IPS DF 4.7 (cell line): ENCODE measurements at regions not wholly inside any gene's neighbourhood (a gene's known extent, or its start where the extent isn't known, plus 50 kb on each side); places are given as distances from the start of the nearest gene placed in this dataset.

ENCODE experiments used
- DNase-seq: peaks from one replicate; pipeline ENCODE4 v3.0.0-alpha.2; 2013; ENCODE audit warnings: low spot score; ENCODE audit errors: extremely low read depth

DNA sequence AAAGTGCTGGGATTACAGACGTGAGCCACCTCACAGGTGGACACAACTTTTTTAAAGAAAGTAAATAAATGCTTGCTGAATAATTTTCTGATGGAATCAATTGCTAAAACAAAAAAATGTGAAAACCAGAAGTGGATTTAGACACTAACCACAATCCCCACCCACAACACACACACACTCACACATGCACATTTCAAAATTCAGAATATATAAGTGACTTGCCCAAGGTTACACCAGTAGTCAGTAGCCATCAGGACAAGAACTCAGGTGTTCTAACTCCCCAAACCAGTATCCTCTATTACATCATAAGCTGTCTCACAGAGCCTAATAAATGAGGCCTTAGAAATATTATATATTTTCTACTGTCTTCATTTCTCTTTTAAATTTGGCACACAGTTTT lies 1923.6 kb upstream of the PIK3C3 start:
- no peak for DNase-seq

DNA sequence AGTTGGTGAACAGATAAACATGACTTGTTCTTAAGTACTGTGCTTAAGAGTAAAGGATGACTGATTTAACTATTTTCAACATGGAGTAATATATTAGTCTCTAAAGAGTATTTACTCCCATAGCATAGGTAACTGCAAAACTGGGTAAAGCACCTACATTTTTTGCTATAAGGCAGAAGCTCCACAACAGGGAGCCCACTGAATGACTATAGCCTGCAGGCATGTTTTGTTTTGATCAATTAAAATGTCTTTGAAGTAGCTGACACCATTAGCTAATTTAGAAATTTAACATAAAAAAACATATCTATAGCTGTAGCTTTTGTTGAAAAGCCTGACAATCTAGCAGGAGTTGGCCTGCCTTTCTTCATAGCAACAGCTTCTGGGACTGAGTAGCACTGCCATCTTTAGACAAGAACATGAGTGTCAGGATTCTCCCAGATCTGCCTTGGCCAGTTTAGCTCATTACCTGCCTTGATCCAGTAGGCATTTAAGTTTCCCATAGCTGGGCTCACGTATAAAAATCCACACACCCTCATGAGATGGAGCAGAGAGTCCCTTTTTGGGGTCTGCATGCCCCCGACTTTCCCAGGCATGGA lies 1935.1 kb upstream of the PIK3C3 start:
- DNase-seq: no peak

- DNase-seq: no peak
These were observed 1936.8 kb upstream of the PIK3C3 start for GRCh38 chr18:40018266-40018665.

GRCh38 chr18:40017021-40017420 lies 1938.0 kb upstream of the PIK3C3 start:
- DNase-seq: no peak

- DNase-seq: no peak
These were observed 1938.6 kb upstream of the PIK3C3 start for GRCh38 chr18:40016405-40016804.

GRCh38 chr18:40013001-40013609 lies 1941.9 kb upstream of the PIK3C3 start:
- no peak for DNase-seq

DNA sequence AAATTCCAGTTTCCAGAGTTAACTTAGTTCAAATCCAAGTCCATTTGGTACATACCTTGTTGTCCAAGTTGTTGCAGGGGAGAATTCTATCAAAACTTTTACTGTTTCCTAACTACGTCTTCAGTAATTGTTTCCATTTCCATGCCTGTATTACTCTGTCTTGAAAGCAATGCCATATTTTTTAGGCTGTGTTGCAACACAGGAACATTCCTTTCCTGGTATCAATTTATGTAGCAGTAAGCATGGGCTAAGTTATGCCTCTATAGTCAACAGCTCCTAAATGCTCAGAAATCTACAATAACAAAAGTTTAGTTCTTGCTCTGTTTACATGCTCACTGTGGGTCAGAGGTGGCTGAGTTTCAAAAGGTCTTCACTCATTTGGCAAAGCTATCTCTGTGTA lies 1943.8 kb upstream of the PIK3C3 start:
- DNase-seq: no peak

DNA sequence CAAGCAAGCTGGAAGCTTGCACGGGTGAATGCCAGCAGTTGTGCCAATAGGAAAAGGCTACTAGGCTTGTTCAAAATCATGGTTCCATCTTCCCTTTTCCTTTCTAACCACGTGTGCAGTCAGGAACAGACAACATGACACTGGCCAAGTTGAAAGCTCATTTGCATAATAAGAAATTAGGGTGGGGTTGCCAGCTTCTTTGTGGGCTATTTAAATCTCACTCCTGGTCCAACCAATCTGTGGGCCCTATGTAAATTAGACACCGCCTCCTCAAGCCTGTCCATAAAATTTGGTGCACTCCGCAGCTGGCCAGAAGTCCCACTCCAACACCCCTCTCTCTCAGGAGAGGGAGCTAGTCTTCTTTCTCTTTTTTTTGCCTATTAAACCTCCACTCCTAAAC lies 1948.4 kb upstream of the PIK3C3 start:
- DNase-seq: no peak

GRCh38 chr18:40004246-40004645 lies 1950.8 kb upstream of the PIK3C3 start:
- DNase-seq: no peak

GRCh38 chr18:39998317-39998716 lies 1956.7 kb upstream of the PIK3C3 start:
- DNase-seq: no peak

DNA sequence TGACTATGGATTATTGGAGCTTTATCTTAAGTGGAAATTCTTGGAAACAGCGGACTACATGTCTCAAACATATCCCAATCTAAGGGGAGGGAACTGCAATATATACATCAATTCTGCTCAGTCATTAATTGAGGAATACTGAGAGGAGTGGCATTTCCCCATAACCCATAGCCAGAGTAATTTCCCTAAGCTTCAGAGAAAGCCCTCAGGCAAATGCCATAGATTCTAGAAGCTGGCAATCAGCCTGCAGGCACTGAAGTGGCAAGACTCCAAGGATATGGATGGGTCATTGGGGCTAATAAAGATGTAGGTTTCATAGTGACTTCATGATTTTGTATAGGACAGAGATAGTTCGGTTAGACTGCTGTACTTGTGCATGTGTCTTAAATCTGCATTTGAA lies 1960.5 kb upstream of the PIK3C3 start:
- DNase-seq: no peak

DNA sequence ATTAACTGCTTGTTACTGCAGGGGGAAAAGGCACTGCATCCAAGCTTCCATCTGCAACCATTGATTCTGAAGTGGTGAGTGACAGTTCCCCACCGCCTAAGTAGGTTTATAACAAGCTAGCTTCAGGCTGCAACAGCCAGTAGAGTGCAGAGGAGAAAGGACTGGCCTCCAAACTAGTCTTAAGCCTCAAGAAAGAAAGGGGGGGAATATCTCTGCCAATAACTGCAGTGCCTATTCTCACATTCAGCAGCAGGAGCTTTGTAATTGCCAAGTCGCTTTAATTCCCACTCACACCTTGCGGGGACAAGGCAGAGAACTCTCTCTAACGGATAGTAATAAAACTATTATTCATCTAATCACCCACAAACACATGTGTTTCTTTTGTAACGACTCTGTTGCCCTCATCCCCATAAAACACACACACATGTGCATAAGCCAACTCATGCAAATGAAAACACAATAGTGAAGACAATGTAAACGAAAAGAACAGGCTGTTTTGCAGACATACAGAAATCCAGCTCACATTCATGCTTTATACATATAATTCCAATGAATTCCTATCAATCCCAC lies 1963.3 kb upstream of the PIK3C3 start:
- no peak for DNase-seq

- DNase-seq: no peak
These were observed 1964.5 kb upstream of the PIK3C3 start for GRCh38 chr18:39990540-39990939.

GRCh38 chr18:39976771-39977170 lies 1978.3 kb upstream of the PIK3C3 start:
- DNase-seq: no peak

GRCh38 chr18:39972521-39972920 lies 1982.5 kb upstream of the PIK3C3 start:
- no peak for DNase-seq

- DNase-seq: no peak
These were observed 1985.1 kb upstream of the PIK3C3 start for GRCh38 chr18:39969803-39970494.

- DNase-seq: no peak
These were observed 1988.8 kb upstream of the PIK3C3 start for GRCh38 chr18:39966275-39966674.

- DNase-seq: no peak
These were observed 1992.5 kb upstream of the PIK3C3 start for GRCh38 chr18:39962546-39962945.

- no peak for DNase-seq
These were observed 1994.5 kb upstream of the PIK3C3 start for GRCh38 chr18:39960550-39960949.

- no peak for DNase-seq
These were observed 1995.2 kb upstream of the PIK3C3 start for GRCh38 chr18:39959839-39960238.

- no peak for DNase-seq
These were observed 1996.2 kb upstream of the PIK3C3 start for GRCh38 chr18:39958876-39959275.

DNA sequence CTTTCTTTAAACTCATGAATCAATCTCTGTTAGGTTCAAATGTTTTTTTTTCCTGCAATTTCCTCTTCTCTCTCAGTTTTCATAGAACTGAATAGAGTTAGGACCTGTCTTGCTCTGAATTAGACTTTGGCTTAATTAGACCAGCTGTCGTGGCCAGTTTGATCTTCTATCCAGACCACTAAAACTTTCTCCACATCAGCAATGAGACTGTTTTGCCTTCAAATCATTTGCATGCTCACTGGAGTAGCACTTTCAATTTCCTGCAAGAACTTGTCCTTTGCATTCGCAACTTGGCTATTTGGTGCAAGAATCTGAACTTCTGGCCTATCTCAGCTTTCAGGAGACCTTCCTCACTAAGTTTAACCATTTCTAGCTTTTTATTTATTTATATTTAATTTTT lies 2002.2 kb upstream of the PIK3C3 start:
- no peak for DNase-seq
